Calu3 (cell line): ENCODE measurements at regions not wholly inside any gene's neighbourhood (a gene's known extent, or its start where the extent isn't known, plus 50 kb on each side); places are given as distances from the start of the nearest gene placed in this dataset.

ENCODE experiments used
- BruUV-seq: library from RNA; stranded (reverse); fragments of 400-500 nt; replicated peaks from 2 replicates; lab custom pipeline; 2021; lab: Mats Ljungman, UMichigan
- CTCF ChIA-PET: fragments of 300-600 bp; sonication (Branson Sonifier 250); formaldehyde crosslinking; loops from one replicate; lab custom pipeline; 2022; ENCODE audit warnings: antibody characterized with exemption; lab: Charles Lee
- DNase-seq: peaks from one replicate; pipeline ENCODE4 v3.0.0; 2022
- H3K27ac Mint-ChIP-seq: one replicate; pipeline ENCODE4 v1.8.0; 2022; ENCODE audit warnings: mixed read lengths; ENCODE audit not compliant: unreplicated experiment
- H3K27me3 Mint-ChIP-seq: one replicate; pipeline ENCODE4 v1.8.0; 2022; ENCODE audit warnings: mixed read lengths; ENCODE audit not compliant: unreplicated experiment
- H3K36me3 Mint-ChIP-seq: one replicate; pipeline ENCODE4 v1.8.0; 2022; ENCODE audit warnings: mild to moderate bottlenecking, moderate library complexity, mixed read lengths; ENCODE audit not compliant: insufficient read depth, unreplicated experiment
- H3K4me1 Mint-ChIP-seq: one replicate; pipeline ENCODE4 v1.8.0; 2022; ENCODE audit warnings: mild to moderate bottlenecking, low read depth, mixed read lengths; ENCODE audit not compliant: unreplicated experiment
- H3K4me3 Mint-ChIP-seq: one replicate; pipeline ENCODE4 v1.8.0; 2022; ENCODE audit warnings: mild to moderate bottlenecking, low read depth, moderate library complexity, mixed read lengths; ENCODE audit not compliant: unreplicated experiment
- H3K9me3 Mint-ChIP-seq: one replicate; pipeline ENCODE4 v1.8.0; 2022; ENCODE audit warnings: low read depth, mixed read lengths; ENCODE audit not compliant: unreplicated experiment
- CTCF ChIP-seq: fragments of 200-600 bp; IDR thresholded peaks from one replicate; pipeline ENCODE4 v1.8.0; 2022; ENCODE audit warnings: antibody characterized with exemption; ENCODE audit not compliant: unreplicated experiment
- intact Hi-C: fragments of 100-400 bp; cut with micrococcal nuclease; formaldehyde crosslinking; loops from one replicate; pipeline ENCODE4 v1.10.0; 2022; ENCODE audit not compliant: unreplicated experiment

- no peaks in the 10 kb centered on the region for H3K4me1 Mint-ChIP-seq
- no peak for TF ChIP-seq CTCF
- H3K27me3 Mint-ChIP-seq = no peaks in the 10 kb centered on the region
- no TSS peak for BruUV-seq
- DNase-seq = no peak
- intact Hi-C loops = no loop called here
- CTCF ChIA-PET = no interaction called here
- H3K27ac Mint-ChIP-seq = no peak overlapping the region
- H3K36me3 Mint-ChIP-seq = no peaks in the 10 kb centered on the region
- H3K4me3 Mint-ChIP-seq = no peak overlapping the region
- peaks cover 4% of the 10 kb centered on the region for H3K9me3 Mint-ChIP-seq
These were observed 862.2 kb downstream of the RPS29 start for GRCh38 chr14:48723841-48724495.

- TF ChIP-seq CTCF = no peak
- BruUV-seq = no TSS peak
- Mint-ChIP-seq H3K9me3 (peaks cover 10% of the 10 kb centered on the region), H3K36me3 (no peaks in the 10 kb centered on the region), H3K4me1 (no peaks in the 10 kb centered on the region), H3K27ac (no peak overlapping the region), H3K27me3 (no peaks in the 10 kb centered on the region), H3K4me3 (no peak overlapping the region)
- no peak for DNase-seq
- CTCF ChIA-PET = no interaction called here
- intact Hi-C loops = no loop called here
These were observed 871.8 kb downstream of the RPS29 start for GRCh38 chr14:48714366-48714765.

- Mint-ChIP-seq H3K4me3 (no peak overlapping the region), H3K9me3 (peaks cover 6% of the 10 kb centered on the region), H3K4me1 (no peaks in the 10 kb centered on the region), H3K27me3 (no peaks in the 10 kb centered on the region), H3K27ac (no peak overlapping the region), H3K36me3 (no peaks in the 10 kb centered on the region)
- CTCF ChIA-PET = no interaction called here
- intact Hi-C loops = no loop called here
- no TSS peak for BruUV-seq
- no peak for DNase-seq
- TF ChIP-seq CTCF = no peak
These were observed 876.0 kb downstream of the RPS29 start for GRCh38 chr14:48710133-48710532.

- no peaks in the 10 kb centered on the region for H3K4me1 Mint-ChIP-seq
- no peak overlapping the region for H3K27ac Mint-ChIP-seq
- no peaks in the 10 kb centered on the region for H3K36me3 Mint-ChIP-seq
- no peaks in the 10 kb centered on the region for H3K27me3 Mint-ChIP-seq
- H3K4me3 Mint-ChIP-seq = no peak overlapping the region
- TF ChIP-seq CTCF = no peak
- peaks cover 6% of the 10 kb centered on the region for H3K9me3 Mint-ChIP-seq
- intact Hi-C loops = no loop called here
- no TSS peak for BruUV-seq
- DNase-seq = no peak
- CTCF ChIA-PET = no interaction called here
These were observed 876.8 kb downstream of the RPS29 start for GRCh38 chr14:48709277-48709785.
